GM19238 (cell line): ENCODE measurements at regions not wholly inside any gene's neighbourhood (a gene's known extent, or its start where the extent isn't known, plus 50 kb on each side); places are given as distances from the start of the nearest gene placed in this dataset.

Experiments
- DNase-seq: peaks from one replicate; pipeline ENCODE4 v3.0.0; 2011; ENCODE audit warnings: low spot score; ENCODE audit not compliant: insufficient read length

- DNase-seq: no peak
Observed at GRCh38 chr1:37128091-37128490, 93.8 kb upstream of the GRIK3 start.

GRCh38 chr1:37130221-37130948 is 96.1 kb upstream of the GRIK3 start:
- DNase-seq: no peak

- no peak for DNase-seq
Observed at GRCh38 chr1:37131281-37131680, 97.0 kb upstream of the GRIK3 start.

GRCh38 chr1:37133276-37134145 is 99.2 kb upstream of the GRIK3 start:
- DNase-seq: no peak

- no peak for DNase-seq
Observed at GRCh38 chr1:37134599-37134998, 100.3 kb upstream of the GRIK3 start.

- no peak for DNase-seq
Observed at GRCh38 chr1:37135032-37135431, 100.7 kb upstream of the GRIK3 start.

GRCh38 chr1:37137014-37137413 is 102.7 kb upstream of the GRIK3 start:
- no peak for DNase-seq

GRCh38 chr1:37137601-37138000 is 103.3 kb upstream of the GRIK3 start:
- no peak for DNase-seq

GRCh38 chr1:37143800-37144199 is 109.5 kb upstream of the GRIK3 start:
- DNase-seq: no peak

- DNase-seq: no peak
Observed at GRCh38 chr1:37146071-37146470, 111.8 kb upstream of the GRIK3 start.

GRCh38 chr1:37147392-37147831 is 113.1 kb upstream of the GRIK3 start:
- no peak for DNase-seq

- DNase-seq: no peak
Observed at GRCh38 chr1:37147906-37148305, 113.6 kb upstream of the GRIK3 start.

- DNase-seq: no peak
Observed at GRCh38 chr1:37148663-37149062, 114.3 kb upstream of the GRIK3 start.

- no peak for DNase-seq
Observed at GRCh38 chr1:37149296-37149695, 115.0 kb upstream of the GRIK3 start.

GRCh38 chr1:37150986-37151385 is 116.7 kb upstream of the GRIK3 start:
- no peak for DNase-seq

GRCh38 chr1:37151789-37152188 is 117.5 kb upstream of the GRIK3 start:
- no peak for DNase-seq

GRCh38 chr1:37152491-37152890 is 118.2 kb upstream of the GRIK3 start:
- DNase-seq: no peak

GRCh38 chr1:37153116-37154100 is 119.1 kb upstream of the GRIK3 start:
- no peak for DNase-seq

GRCh38 chr1:37156646-37157045 is 122.3 kb upstream of the GRIK3 start:
- no peak for DNase-seq

GRCh38 chr1:37157634-37158033 is 123.3 kb upstream of the GRIK3 start:
- DNase-seq: no peak

GRCh38 chr1:37158113-37158749 is 123.9 kb upstream of the GRIK3 start:
- no peak for DNase-seq
